SK-MEL-5 (cell line): ENCODE measurements at regions not wholly inside any gene's neighbourhood (a gene's known extent, or its start where the extent isn't known, plus 50 kb on each side); places are given as distances from the start of the nearest gene placed in this dataset.
A peak's percentile ranks its signal among the peaks of the same experiment; 100 is the strongest.

ENCODE experiments used
- DNase-seq: peaks from one replicate; pipeline ENCODE4 v3.0.0-alpha.2; 2016; ENCODE audit warnings: low read depth, low spot score
- in situ Hi-C: cut with HindIII; loops from 2 replicates; pipeline ENCODE4 v1.10.0; 2016; ENCODE audit warnings: low sequenced_read_pairs, high pct_unique_total_duplicates, low pct_unique_long_range_greater_than_20kb

DNA sequence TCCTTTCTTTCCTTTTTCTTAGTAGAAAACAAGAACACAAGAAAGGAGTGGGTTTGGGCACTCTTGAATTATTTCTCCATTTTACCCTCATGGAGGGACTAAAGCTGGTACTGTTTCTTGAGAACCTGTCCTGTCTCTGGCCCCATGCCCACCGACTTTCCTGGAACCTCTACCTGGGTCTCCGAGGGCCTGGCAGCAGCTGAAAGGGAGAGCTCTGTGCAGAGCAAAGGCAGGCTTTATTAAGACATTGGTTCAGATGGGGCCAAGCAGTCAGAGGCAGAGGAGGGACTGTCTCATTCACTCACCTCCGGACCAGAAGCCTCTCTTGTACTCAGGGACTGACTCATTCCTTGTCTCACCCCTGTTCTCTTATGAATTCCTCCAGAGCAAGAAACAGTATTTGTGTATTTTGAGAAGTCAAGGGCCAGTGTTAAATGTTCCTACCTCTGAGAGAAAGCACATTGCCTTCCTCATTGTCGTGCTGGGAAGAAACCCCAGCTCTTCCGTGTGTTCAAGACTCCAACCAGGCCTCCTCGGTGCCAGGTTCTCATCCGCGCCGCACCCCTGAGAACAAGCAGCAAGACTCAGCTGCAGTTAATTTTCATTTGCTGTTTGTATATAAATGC is 201.9 kb upstream of the NT5C1B start:
- no peak for DNase-seq
- in situ Hi-C loops: no loop called here

DNA sequence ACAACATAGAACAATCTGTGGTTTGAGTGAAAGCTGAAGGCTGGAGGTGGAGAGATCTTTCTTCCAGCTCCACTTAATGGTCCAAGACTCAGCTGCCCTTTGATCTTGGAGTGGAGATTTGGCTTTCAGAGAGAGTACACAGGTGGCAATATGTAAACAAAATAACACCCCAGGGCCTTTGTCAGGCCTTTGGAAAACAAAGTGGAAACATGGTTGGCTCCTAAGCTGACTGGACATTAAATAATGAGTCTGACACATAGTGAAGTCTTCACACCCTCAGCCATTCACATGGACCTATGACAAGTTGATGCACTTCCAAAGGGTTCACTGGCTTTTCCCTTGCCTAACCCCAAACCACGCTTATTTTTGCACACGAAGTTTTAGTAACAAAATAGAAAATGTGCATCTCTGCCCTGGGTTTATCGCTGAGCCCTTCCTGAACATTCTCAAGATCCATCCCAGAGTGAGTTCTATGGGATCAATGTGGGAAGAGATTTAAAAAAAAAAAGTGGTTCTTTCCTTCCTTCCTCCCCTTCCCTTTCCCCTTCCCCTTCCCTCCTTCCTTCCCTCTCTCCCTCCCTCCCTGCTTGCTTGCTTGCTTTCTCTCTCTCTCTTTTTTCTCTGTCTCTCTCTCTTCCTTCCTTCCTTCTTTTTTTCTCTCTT is 201.3 kb upstream of the NT5C1B start:
- DNase-seq: no peak
- in situ Hi-C loops: no loop called here

DNA sequence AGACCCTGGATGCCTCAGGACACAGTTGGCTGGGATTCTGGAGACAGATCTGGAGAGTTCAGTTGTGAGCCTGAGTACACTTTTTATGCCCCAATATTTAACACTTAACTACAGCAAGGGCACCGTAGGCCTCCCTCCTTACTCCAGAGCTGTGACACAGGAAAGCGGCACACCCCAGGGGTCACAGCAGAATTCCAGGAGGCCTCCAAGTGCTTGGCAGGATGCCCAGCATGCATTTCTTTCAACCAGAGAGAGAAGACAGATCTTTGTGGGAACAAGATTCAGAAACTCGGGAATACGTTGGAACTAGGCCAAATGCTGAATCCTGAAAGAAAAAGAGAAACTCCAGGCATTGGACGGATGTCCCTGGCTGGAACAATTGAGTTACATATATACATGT is 199.2 kb upstream of the NT5C1B start:
- in situ Hi-C loops: no loop called here
- no peak for DNase-seq

DNA sequence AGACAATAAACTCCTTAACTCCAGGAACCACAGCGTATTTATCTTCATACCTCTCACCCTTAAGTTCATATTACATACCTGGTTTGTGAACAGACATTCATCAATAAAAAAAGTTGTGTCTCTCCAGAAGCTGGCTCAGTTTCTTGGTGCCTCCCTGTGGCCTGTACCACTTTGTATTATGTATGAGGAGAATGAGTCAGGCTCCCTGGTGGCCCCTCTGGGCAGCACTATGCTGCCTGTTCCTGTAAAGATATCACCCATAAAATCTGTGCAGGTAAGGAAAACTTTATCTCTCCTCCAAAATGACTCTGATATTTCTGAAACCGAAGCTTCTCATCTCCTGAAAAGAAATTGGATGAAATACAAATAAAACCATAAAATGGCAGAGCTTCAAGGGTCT is 198.4 kb upstream of the NT5C1B start:
- no peak for DNase-seq
- in situ Hi-C loops: no loop called here

DNA sequence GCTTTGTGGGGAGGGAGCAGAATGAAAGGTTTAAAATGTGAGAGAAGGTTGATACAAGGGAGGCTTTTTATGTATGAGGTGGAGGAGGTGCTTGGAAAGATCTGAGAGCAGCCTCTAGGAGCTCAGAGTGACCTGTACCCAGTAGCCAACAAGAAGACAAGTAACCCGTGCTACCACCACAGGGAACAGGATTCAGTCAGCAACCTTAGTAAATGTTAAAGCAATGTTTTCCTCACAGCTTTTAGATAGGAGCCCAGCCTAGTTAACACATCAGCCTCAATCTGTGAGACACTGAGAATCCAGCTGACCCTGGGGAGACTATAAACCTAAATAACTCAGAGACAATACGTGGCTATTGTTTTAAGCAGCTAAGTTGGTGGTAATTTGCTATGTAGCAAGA is 194.9 kb upstream of the NT5C1B start:
- in situ Hi-C loops: no loop called here
- DNase-seq: no peak

DNA sequence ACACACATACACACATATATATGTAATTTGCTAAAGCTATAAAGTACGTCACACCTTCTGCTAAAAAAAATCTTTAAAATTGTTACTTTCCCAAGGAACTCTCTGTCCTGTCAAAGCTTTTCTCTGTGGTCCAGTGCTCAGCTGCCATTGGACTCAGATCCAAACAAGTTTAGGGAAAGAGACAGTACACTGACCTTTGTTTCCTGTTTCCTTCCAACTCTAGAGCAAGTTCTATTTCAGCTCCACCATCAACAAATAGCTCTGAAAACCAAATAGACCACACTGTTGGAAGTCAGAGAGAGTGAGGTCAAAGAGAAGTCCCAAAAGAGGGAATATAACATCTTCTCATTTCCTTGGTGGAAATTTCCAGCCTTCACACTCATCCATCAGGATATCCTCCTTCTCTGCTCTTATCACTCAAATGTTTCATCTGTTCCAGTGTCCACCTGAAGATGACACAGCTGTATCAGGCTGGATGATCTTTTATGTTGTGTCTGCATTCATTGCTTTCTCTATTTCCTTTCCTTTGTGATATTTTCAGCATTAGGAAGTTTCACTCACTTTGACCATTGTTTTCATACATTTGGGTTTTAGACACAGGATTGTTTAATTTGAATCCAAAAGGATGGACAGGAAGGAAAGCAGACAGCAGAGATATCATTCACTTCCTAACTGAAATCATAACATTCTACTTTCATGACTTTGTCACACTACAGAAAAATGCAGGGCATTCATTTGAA is 192.3 kb upstream of the NT5C1B start:
- in situ Hi-C loops: no loop called here
- DNase-seq: no peak

DNA sequence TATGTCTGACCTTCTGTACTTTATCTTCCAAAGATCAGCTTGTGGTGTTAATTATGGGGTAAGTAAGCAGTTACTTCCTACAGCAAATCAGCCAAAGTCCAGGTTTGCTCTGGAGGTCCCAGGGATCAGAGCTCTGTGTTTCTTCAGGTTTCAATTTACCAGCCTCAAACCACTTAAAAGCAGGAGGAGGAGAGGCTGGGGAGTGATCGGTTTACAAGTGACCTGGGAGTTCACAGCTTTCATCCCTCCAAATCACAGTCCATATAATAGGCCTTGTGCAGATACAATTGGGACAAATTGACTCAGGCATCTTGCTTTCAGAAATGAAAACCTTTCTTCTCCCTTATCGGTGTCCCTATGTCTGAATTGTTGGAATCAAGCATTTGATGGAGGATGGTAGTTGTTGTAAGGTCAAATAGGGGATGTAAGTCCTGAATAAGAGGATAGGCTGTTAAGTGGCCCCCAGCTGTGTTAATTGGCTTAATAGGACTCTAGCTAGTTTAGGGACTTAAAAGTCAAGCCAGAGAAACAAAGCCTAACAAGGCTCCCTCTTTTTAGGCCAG is 188.0 kb upstream of the NT5C1B start:
- in situ Hi-C loops: no loop called here
- no peak for DNase-seq

DNA sequence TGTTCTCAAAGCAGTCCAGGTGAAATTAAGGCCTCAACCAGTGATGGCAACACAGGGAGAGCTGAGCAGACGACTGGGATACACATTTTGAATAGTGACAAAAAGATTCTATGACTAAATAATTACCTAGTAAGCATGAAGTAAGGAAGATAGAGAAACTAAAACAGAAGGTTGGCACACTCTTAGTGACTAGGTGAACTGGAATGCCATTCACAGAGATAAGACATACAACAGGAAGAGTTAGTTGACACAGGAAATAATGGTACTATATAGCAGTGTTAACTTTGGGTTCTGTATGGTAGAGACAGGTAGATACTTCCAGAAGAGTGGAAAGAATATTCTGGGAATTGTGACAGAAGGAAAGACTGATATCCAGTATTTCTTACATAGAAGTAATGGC is 181.8 kb upstream of the NT5C1B start:
- in situ Hi-C loops: no loop called here
- DNase-seq: no peak

DNA sequence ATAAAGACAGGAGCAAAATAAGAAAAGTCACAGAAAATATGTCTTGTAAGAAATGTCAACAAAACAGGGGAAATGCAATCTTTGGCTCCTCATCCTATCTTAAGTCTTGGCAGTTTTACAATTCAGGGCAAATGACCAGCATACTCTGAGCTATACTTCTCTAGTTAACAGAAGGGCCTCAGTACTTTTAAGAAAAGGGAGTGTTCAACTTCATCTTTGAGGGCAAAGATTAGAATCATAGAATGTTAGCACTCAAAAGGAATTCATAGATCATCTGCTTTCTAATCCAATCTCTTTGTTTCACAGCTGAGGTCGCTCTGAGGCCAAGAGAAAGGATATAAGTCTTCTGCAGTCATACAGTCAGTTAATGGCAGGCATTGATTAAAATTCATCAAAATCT is 174.0 kb upstream of the NT5C1B start:
- in situ Hi-C loops: no loop called here
- no peak for DNase-seq

DNA sequence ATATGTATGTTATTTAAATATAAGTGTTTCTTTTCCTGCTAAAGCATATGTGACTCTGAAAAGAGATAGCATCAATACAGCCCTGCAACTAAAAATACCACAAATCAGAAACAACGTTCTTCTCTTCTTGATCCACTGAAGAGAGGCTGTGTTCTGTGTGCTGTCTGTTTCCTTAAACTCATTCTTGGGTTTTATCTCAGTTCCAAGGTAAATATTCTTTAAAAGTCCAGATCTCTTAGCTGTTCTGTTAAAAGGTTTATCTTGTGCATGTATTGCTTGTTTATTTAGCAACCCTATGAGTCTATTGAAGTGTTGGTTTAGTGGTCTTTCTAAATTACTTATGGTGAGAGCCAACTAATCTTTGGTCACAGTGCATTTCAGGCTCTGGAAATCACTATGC is 173.3 kb upstream of the NT5C1B start:
- DNase-seq: no peak
- in situ Hi-C loops: no loop called here

DNA sequence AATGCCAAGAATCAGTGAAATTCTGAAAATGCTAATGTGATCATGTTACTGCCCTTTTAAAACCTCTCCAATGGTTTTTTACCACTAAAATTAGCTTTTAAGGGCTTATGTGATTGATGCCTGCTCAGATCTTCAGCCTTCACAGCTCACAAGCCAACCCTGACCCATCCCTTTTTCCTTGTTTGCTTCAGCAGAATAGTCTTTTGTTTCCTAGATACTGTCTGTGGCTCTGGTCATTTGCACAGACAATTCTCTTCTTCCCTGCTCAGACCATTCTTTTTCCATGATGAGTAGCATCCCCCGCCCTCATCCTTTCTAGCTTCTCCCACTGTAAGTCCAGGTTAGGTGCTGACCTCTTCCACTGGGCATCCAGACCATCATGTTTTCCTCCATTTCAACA is 164.9 kb upstream of the NT5C1B start:
- DNase-seq: no peak
- in situ Hi-C loops: no loop called here

DNA sequence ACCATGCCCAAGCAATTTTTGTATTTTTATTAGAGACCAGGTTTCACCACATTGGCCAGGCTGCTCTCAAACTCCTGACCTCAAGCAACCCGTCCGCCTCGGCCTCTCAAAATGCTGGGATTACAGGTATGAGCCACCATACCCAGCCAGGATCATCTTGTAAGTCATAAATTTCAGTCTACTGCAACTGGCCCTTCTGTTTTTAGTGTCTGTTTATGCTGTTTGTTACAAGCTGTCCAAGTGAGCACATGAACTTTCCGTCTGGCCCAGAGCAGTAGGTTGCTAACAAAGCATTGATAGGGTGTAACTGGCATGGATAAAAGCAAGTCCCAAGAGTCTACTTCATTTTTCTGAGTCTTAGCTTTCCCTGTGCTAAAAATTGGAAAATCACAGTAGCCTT is 164.4 kb upstream of the NT5C1B start:
- no peak for DNase-seq
- in situ Hi-C loops: no loop called here

DNA sequence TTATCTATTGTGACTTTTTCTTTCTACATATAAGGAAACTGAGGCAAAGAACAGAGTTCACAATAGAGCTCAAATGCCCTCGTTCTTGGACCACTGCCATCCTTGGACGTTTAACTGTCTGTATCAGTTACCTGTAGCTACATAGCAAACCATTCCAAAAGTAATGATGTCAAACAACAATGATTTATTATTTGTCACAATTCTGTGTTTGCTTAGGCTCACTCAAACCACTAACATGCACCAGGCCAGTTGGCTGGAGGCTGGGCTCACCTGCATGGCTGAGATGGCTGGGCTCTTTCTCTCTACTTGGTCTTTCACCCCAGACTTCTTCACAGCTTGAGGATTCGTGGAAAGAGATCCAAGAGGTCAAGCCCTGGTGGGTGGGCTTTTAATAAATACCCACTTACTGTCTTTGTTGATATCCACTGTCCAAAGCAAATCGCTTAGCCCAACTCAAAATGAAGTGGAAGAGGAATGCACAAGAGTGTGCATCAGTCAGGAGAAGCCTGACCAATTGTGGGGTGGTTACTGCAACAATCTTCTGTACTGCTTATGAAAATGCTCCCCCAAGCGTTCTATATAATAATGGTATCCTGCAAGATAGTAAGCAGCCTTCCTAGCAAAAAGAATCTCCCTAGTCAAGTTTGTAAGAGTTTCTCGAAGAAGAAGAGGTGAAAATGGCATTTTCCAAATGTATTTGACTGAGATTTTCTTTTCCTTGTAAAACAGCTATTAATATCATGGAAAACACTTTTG is 163.5 kb upstream of the NT5C1B start:
- peak; percentile 49 for DNase-seq
- in situ Hi-C loops: no loop called here

DNA sequence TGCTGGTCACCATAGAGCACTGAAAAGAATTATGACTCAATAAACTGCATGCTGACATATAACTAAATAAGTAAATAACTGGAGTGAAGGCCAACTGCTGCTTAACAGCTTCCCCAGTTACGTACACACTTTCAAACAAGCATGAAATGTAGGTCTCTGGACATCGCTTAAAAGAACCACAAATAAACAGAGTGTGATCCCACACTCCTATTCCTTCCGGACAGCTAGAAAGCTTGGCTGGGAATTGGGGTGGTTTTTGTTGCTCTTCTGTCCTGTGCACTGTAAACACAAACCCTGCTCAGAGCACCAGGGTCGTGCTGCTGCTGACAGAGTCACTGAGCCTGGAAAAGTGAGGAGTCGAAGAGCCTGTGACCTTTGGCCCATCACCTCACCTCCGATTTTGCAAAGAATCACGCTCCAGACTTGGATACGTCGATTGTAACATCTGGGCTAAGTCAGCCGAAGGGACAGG is 162.7 kb upstream of the NT5C1B start:
- in situ Hi-C loops: no loop called here
- DNase-seq: no peak

DNA sequence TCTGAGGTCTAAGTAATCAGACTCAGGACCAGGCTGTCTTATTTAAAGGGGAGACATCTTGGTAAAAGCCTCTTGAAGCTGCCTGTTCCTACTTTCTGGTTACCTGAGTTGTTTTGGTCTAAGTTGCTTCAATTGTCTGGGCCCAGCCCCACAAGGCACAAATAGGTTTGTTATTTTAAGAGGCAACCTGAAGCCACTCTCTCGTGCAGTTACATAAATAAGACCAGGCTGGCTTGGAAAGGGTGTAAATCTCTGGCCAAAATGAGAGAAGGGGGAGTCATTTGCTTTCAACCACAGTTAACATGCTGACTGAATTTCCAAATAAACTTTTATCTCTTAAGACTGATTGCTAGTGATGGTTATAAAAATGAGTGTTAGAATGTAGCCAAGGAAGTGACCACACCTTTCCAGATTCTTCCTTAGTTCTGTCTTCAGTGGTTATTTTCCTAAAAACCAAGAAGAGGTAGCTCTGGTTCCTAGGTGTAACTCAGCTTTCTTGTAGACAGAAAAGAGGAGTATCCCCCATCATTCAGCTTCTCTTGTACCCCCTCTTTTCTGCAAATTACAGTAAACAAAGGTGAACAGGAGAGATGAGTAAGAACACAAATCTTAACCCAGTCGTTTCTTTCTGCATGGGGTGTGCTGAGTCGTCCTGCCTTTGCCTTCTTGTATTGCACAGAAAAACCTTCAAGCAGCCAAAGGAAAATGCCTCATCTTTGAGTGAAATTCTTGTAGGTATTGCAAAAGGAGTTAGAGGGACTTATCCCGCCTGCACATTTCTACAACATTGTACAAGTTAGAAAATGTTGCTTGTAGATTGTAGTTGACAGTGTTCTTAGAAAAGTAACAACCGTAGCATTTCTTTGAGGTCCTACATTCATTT is 161.5 kb upstream of the NT5C1B start:
- no peak for DNase-seq
- in situ Hi-C loops: no loop called here

DNA sequence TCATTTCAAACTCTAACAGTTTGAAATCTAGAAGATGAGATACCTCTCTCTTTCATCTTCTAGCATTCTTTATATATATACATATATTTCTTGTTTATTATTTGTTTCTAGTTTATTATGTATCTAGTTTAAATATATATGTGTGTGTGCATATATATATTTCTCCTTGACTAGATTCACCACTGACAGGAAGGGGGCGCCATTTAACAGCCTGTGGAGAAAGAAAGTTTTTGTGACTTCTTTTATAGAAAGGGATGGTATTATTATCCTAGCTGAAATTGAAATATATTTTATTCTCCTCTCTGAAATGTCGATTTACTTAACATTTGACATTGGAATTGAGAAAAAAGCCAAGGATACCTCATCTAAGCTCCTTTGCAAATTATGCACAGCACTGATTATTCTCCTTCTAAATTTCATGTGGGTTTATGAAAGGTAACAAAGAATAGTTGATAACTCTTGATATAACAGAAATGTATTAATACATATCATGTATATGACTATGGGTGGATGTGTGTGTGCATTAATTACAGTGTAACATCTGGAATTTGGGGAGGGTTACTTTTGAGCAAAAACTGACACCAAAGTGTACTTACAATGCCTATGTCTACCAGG is 160.7 kb upstream of the NT5C1B start:
- in situ Hi-C loops: no loop called here
- DNase-seq: peak; percentile 72
